GM12892 (cell line): ENCODE measurements at regions not wholly inside any gene's neighbourhood (a gene's known extent, or its start where the extent isn't known, plus 50 kb on each side); places are given as distances from the start of the nearest gene placed in this dataset.

ENCODE experiments used
- POLR2AphosphoS5 ChIP-seq: IDR thresholded peaks from 2 replicates; pipeline ENCODE4 v1.6.1; 2011; ENCODE audit warnings: low read depth, low read length, control low read depth
- TAF1 ChIP-seq: IDR thresholded peaks from 2 replicates; pipeline ENCODE4 v1.6.1; 2011; ENCODE audit warnings: low read depth, mild to moderate bottlenecking, control low read depth, low read length, borderline replicate concordance

- TF ChIP-seq TAF1 (no peak), POLR2AphosphoS5 (no peak)
Observed at GRCh38 chr4:126466848-126467247, 1152.1 kb downstream of the FAT4 start.
